GM12874 (cell line): ENCODE measurements at regions not wholly inside any gene's neighbourhood (a gene's known extent, or its start where the extent isn't known, plus 50 kb on each side); places are given as distances from the start of the nearest gene placed in this dataset.

Experiments used
- TF ChIP-seq, protein P1 (sequence below): IDR thresholded peaks from 2 replicates; pipeline ENCODE4 v1.5.1; 2011; ENCODE audit warnings: low read depth, mild to moderate bottlenecking, control low read depth, low read length, moderate library complexity; ENCODE audit not compliant: insufficient read depth

DNA sequence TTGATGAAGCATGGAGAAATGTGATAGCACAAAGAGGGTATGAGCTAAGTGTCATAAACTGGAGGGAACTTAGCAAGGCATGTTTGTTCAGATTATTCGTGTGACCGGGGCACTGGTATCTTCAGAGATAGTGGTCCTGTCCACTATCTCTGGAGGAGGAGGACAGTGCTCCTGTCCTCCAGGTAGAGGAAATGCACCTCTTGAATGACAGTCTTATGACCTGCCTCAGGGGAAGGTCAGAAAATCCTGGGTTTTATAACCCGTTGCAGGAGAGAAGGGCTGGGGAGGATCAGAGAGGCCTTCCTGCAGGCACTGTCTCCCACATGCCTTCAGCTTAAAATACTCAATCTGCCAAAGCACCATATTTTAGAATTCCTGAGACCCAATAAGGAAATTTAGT lies 213.5 kb upstream of the UBL3 start:
- TF ChIP-seq, protein P1, sequence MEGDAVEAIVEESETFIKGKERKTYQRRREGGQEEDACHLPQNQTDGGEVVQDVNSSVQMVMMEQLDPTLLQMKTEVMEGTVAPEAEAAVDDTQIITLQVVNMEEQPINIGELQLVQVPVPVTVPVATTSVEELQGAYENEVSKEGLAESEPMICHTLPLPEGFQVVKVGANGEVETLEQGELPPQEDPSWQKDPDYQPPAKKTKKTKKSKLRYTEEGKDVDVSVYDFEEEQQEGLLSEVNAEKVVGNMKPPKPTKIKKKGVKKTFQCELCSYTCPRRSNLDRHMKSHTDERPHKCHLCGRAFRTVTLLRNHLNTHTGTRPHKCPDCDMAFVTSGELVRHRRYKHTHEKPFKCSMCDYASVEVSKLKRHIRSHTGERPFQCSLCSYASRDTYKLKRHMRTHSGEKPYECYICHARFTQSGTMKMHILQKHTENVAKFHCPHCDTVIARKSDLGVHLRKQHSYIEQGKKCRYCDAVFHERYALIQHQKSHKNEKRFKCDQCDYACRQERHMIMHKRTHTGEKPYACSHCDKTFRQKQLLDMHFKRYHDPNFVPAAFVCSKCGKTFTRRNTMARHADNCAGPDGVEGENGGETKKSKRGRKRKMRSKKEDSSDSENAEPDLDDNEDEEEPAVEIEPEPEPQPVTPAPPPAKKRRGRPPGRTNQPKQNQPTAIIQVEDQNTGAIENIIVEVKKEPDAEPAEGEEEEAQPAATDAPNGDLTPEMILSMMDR = no peak

DNA sequence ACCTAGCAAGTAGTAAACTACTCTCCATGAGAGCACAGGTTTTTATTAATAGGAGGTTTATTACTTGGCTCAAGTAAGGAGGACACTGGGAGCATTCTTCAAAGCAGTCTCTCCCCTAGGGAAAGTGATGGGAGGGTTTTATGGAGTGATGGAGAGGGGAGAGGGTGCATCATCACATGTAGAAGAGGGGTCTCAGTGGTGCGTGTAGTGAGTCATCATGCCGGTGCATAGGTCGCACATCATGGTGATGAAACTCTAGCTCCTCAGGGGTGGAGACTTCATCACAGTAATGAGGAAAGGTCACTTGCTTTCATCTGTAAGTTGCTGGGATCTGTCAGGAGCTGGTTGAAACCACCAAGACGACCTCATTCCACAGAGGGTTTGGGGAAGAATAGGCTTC lies 210.8 kb upstream of the UBL3 start:
- TF ChIP-seq, protein P1 = no peak

DNA sequence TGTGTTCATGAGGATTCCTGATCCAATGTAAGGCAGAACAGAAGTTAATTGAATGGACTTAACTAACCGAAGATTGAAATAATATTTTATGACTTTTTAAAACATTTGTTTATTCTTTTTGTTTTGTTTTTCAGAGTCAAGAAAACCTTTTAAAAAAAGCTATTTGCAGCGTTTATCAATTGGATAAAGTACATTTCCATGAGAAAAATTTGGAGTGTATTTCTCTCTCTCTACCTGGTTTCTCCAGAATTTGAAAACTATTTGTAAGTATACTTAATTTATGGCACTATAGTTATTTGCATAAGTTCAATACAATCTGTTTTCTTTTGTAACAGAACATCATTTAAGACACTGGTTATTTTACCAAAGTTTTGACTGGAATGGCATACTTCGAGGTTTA lies 208.0 kb upstream of the UBL3 start:
- TF ChIP-seq, protein P1 = no peak

DNA sequence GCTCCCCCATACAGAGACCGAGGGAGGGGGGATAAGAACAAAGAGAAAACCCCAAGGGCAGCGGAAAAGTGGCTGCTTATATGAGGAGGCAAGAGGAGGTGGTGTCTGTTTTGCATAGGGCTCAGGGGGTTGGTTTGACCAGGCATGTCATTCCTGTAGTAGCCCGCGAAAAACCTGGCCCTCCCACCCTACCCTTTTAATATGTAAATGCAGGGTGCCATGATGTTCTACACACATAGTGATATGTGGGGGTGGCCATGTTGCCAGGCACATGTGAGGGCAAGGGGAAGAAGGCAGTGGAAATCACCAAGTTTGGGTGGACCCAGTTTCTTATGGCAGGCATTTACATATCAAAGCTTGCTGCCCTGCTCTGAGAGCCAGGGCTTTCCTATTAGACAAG lies 203.5 kb upstream of the UBL3 start:
- TF ChIP-seq, protein P1 = no peak

DNA sequence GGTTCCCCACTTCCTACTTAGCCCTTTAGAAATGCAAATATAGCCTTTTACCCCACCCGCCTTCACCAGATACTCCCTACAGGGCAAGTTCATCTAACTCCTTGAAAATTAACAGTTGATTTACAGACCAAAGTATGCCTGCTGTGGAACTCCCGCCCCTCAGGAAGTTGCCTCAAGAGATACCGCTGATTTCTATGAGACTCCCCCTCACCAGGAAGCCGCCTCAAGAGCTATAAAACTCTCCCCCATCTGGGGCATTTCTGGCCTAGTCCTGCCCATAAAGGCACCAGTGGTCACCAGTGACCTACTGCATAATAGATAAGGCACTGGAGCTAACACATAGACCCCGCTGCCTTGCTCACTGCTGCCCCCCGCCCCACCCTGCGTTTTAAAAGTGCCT lies 201.7 kb upstream of the UBL3 start:
- TF ChIP-seq, protein P1 = no peak

DNA sequence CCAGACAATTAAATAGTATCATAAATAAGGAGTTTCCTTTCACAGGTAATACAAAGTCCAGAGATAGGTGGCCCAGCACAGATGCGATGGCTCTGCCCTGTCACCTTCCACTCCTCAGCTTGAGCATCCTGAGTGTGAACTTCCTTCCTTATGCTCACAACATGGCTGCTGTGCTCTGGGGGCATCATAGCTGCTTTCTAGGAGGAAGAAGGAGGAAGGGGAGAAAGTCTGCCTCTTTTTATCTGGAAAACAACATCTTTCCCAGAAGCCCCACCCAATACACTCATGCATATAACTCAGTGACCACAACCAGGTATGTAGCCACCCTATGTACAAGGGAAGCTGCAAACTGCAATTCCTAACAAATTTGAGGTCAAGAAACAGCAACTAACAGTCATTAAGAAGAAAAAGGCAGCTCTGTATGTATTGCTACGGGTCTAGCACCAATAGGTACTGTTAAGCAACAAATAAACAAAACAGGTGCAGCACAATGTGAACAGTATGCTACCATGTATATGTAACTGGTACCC lies 201.2 kb upstream of the UBL3 start:
- TF ChIP-seq, protein P1 = no peak

DNA sequence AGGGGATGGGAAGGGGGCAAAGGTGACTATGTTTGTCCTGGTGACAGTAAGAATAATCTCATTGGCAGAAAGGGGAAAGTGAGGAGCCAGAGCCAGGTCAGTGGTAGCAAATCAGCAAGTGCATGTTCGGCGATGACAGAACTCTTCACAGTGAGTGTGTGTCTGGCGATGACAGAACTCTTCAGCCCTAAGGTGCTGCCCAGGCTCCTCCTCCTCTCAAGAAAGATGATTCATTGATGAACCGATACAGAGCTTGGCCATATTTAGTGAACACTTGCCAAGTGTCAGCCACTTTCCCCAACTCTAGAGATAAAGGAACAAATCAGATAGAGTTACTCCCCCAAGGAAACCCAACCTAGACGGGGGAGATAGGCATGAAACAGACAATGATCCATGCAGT lies 199.3 kb upstream of the UBL3 start:
- TF ChIP-seq, protein P1 = no peak
